ENCODE measurements at regions not wholly inside any gene's neighbourhood (a gene's known extent, or its start where the extent isn't known, plus 50 kb on each side); places are given as distances from the start of the nearest gene placed in this dataset.

DNA sequence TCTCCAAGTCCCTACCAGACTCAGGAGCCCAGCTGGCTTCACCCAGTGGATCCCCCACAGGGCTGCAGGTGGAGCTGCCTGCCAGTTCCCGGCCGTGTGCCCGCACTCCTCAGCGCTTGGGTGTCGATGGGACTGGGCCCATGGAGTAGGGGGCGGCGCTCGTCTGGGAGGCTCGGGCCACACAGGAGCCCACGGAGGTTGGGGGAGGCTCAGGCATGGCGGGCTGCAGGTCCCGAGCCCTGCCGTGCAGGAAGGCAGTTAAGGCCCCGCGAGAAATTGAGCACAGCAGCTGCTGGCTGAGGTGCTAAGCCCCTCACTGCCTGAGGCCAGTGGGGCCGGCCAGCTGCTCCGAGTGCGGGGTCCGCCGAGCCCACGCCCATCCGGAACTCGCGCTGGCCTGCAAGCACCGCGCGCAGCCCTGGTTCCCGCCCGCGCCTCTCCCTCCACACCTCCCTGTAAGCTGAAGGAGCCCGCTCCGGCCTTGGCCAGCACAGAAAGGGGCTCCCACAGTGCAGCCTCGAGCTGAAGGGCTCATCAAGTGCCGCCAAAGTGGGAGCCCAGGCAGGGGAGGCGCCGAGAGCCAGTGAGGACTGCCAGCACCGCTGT, 1771.1 kb downstream of the OLFM4 start:
- TF ChIP-seq, protein P1, sequence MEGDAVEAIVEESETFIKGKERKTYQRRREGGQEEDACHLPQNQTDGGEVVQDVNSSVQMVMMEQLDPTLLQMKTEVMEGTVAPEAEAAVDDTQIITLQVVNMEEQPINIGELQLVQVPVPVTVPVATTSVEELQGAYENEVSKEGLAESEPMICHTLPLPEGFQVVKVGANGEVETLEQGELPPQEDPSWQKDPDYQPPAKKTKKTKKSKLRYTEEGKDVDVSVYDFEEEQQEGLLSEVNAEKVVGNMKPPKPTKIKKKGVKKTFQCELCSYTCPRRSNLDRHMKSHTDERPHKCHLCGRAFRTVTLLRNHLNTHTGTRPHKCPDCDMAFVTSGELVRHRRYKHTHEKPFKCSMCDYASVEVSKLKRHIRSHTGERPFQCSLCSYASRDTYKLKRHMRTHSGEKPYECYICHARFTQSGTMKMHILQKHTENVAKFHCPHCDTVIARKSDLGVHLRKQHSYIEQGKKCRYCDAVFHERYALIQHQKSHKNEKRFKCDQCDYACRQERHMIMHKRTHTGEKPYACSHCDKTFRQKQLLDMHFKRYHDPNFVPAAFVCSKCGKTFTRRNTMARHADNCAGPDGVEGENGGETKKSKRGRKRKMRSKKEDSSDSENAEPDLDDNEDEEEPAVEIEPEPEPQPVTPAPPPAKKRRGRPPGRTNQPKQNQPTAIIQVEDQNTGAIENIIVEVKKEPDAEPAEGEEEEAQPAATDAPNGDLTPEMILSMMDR (IDR thresholded peaks at IDR 0.05): no peak
- TF ChIP-seq EP300 (IDR thresholded peaks at IDR 0.05): no peak
- no peak for TF ChIP-seq POLR2AphosphoS5 (IDR thresholded peaks at IDR 0.05)
